GM21529 (cell line): ENCODE measurements at regions not wholly inside any gene's neighbourhood (a gene's known extent, or its start where the extent isn't known, plus 50 kb on each side); places are given as distances from the start of the nearest gene placed in this dataset.
A peak's percentile ranks its signal among the peaks of the same experiment; 100 is the strongest.

Source experiments
- ATAC-seq: cut with Tn5 transposase; IDR thresholded peaks from one replicate; pipeline ENCODE4 v1.9.1; 2021; ENCODE audit not compliant: unreplicated experiment

- ATAC-seq = no peak
Observed at GRCh38 chr21:31566611-31567010, 92.9 kb upstream of the SOD1 start.

GRCh38 chr21:31566064-31566463, 93.4 kb upstream of the SOD1 start:
- ATAC-seq = no peak

GRCh38 chr21:31564439-31564838, 95.1 kb upstream of the SOD1 start:
- ATAC-seq = no peak

- no peak for ATAC-seq
Observed at GRCh38 chr21:31560479-31560878, 99.0 kb upstream of the SOD1 start.

- ATAC-seq = peak; percentile 60
Observed at GRCh38 chr21:31559368-31560119, 99.9 kb upstream of the SOD1 start.

GRCh38 chr21:31558962-31559367, 100.5 kb upstream of the SOD1 start:
- peak; percentile 72 for ATAC-seq

GRCh38 chr21:31558189-31558961, 101.1 kb upstream of the SOD1 start:
- no peak for ATAC-seq

- no peak for ATAC-seq
Observed at GRCh38 chr21:31557421-31558188, 101.9 kb upstream of the SOD1 start.

- ATAC-seq = no peak
Observed at GRCh38 chr21:31556662-31557061, 102.8 kb upstream of the SOD1 start.

GRCh38 chr21:31555741-31556191, 103.7 kb upstream of the SOD1 start:
- ATAC-seq = no peak

- peak; percentile 74 for ATAC-seq
Observed at GRCh38 chr21:31554511-31555022, 104.9 kb upstream of the SOD1 start.

GRCh38 chr21:31553926-31554325, 105.6 kb upstream of the SOD1 start:
- ATAC-seq = no peak

GRCh38 chr21:31553461-31553860, 106.0 kb upstream of the SOD1 start:
- ATAC-seq = no peak

- peak; percentile 37 for ATAC-seq
Observed at GRCh38 chr21:31552826-31553225, 106.7 kb upstream of the SOD1 start.

GRCh38 chr21:31550070-31550469, 109.4 kb upstream of the SOD1 start:
- no peak for ATAC-seq

GRCh38 chr21:31548688-31549087, 110.8 kb upstream of the SOD1 start:
- ATAC-seq = no peak

- ATAC-seq = no peak
Observed at GRCh38 chr21:31546443-31547170, 112.9 kb upstream of the SOD1 start.

GRCh38 chr21:31545036-31545435, 114.5 kb upstream of the SOD1 start:
- ATAC-seq = no peak

- ATAC-seq = no peak
Observed at GRCh38 chr21:31543191-31543590, 116.3 kb upstream of the SOD1 start.

- no peak for ATAC-seq
Observed at GRCh38 chr21:31538816-31539215, 120.7 kb upstream of the SOD1 start.
